OCI-LY7 (cell line): ENCODE measurements at regions not wholly inside any gene's neighbourhood (a gene's known extent, or its start where the extent isn't known, plus 50 kb on each side); places are given as distances from the start of the nearest gene placed in this dataset.

Experiments
- BruUV-seq: library from RNA; stranded (reverse); fragments of 400-500 nt; replicated peaks from 2 replicates; lab custom pipeline; 2021; lab: Mats Ljungman, UMichigan
- CTCF ChIA-PET: fragments of 300-600 bp; sonication (Branson Sonifier 250); formaldehyde crosslinking; loops from one replicate; lab custom pipeline; 2022; ENCODE audit warnings: antibody characterized with exemption; ENCODE audit not compliant: unreplicated experiment; lab: Charles Lee
- POLR2A ChIA-PET: fragments of 300-600 bp; sonication (Branson Sonifier 250); formaldehyde crosslinking; loops from one replicate; lab custom pipeline; 2022; ENCODE audit warnings: antibody characterized with exemption; lab: Charles Lee
- DNase-seq: peaks from one replicate; pipeline ENCODE4 v3.0.0-alpha.2; 2015; ENCODE audit warnings: low spot score
- H2AFZ ChIP-seq: fragments of 200-600 bp; sonication (generic), shearing (Covaris generic); 2 replicates; pipeline ENCODE4 v1.6.1; 2014; ENCODE audit warnings: mild to moderate bottlenecking, antibody characterized with exemption, low read length, moderate library complexity
- H3K27ac ChIP-seq: fragments of 200-600 bp; sonication (generic); 2 replicates; pipeline ENCODE4 v1.5.1; 2014; ENCODE audit warnings: mixed run types, low read depth, mild to moderate bottlenecking, moderate library complexity, low read length, inconsistent platforms; ENCODE audit not compliant: poor library complexity, severe bottlenecking
- H3K36me3 ChIP-seq: fragments of 200-600 bp; sonication (generic); 2 replicates; pipeline ENCODE4 v1.6.1; 2014; ENCODE audit warnings: mild to moderate bottlenecking, antibody characterized with exemption, low read length, moderate library complexity, mixed read lengths; ENCODE audit not compliant: insufficient read depth
- H3K4me1 ChIP-seq: fragments of 200-600 bp; sonication (generic); 2 replicates; pipeline ENCODE4 v1.5.1; 2014; ENCODE audit warnings: mild to moderate bottlenecking, low read length; ENCODE audit not compliant: insufficient read depth, poor library complexity, severe bottlenecking
- H3K4me2 ChIP-seq: fragments of 200-600 bp; sonication (generic); 2 replicates; pipeline ENCODE4 v1.6.1; 2014; ENCODE audit warnings: mild to moderate bottlenecking, low read length
- H3K4me3 ChIP-seq: fragments of 200-600 bp; sonication (generic); 2 replicates; pipeline ENCODE4 v1.5.1; 2014; ENCODE audit warnings: mild to moderate bottlenecking, low read depth, low read length; ENCODE audit not compliant: poor library complexity, severe bottlenecking
- H3K79me2 ChIP-seq: fragments of 200-600 bp; sonication (generic); 2 replicates; pipeline ENCODE4 v1.6.1; 2016; ENCODE audit warnings: low read depth, mild to moderate bottlenecking, low read length, moderate library complexity, mixed read lengths; ENCODE audit not compliant: insufficient read depth
- H3K9me2 ChIP-seq: fragments of 200-600 bp; sonication (generic); 2 replicates; pipeline ENCODE4 v1.6.1; 2016; ENCODE audit warnings: mild to moderate bottlenecking, low read length, mixed read lengths; ENCODE audit not compliant: insufficient read depth
- H3K9me3 ChIP-seq: fragments of 200-600 bp; sonication (generic); 2 replicates; pipeline ENCODE4 v1.6.1; 2014; ENCODE audit warnings: mild to moderate bottlenecking, mixed run types, low read length, mixed read lengths
- H4K20me1 ChIP-seq: fragments of 200-600 bp; sonication (generic); 2 replicates; pipeline ENCODE4 v1.6.1; 2014; ENCODE audit warnings: mild to moderate bottlenecking, antibody characterized with exemption, low read length, moderate library complexity, mixed read lengths; ENCODE audit not compliant: insufficient read depth
- CTCF ChIP-seq: fragments of 200-600 bp; sonication (generic); conservative IDR thresholded peaks from 2 replicates; pipeline ENCODE4 v1.5.1; 2014; ENCODE audit warnings: mild to moderate bottlenecking, antibody characterized with exemption, low read length, moderate library complexity, mixed read lengths
- EZH2phosphoT487 ChIP-seq: fragments of 200-600 bp; sonication (generic); IDR thresholded peaks from 2 replicates; pipeline ENCODE4 v1.6.1; 2018; ENCODE audit warnings: low read depth, borderline replicate concordance, mild to moderate bottlenecking, mixed run types, antibody characterized with exemption, low read length, moderate library complexity, mixed read lengths
- intact Hi-C: fragments of 100-400 bp; cut with micrococcal nuclease; formaldehyde crosslinking; loops from one replicate; pipeline ENCODE4 v1.10.0; 2022; ENCODE audit not compliant: unreplicated experiment

DNA sequence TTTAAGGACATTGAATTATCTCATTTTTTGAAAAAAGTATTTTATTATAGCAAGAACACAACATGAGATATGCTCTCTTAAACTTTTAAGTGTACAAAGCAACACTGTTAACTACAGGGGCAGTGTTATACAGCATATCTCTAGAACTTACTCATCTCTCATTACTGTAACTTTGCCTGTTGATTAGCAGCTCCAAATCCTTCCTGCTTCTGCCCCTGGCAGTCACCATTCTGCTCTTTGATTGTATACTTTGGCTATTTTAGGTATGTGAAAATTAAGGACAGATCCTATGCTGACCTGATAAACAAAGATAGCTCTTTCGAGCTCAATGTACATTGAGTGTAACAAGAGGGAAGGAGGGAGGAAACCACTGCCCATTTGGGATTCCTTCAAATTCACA, 1349.8 kb upstream of the GJE1 start:
- Histone ChIP-seq H3K9me2 (no peaks in the 10 kb centered on the region), H3K36me3 (no peaks in the 10 kb centered on the region), H3K4me3 (no peak overlapping the region), H3K4me2 (no peak overlapping the region), H2AFZ (no peak overlapping the region), H3K4me1 (no peaks in the 10 kb centered on the region), H3K79me2 (no peaks in the 10 kb centered on the region), H4K20me1 (no peaks in the 10 kb centered on the region), H3K27ac (no peak overlapping the region), H3K9me3 (no peaks in the 10 kb centered on the region)
- POLR2A ChIA-PET, result no interaction called here
- intact Hi-C loops, result no loop called here
- no peak for DNase-seq
- CTCF ChIA-PET, result no interaction called here
- no peak for TF ChIP-seq EZH2phosphoT487
- TF ChIP-seq CTCF, result no peak
- BruUV-seq, result no TSS peak

DNA sequence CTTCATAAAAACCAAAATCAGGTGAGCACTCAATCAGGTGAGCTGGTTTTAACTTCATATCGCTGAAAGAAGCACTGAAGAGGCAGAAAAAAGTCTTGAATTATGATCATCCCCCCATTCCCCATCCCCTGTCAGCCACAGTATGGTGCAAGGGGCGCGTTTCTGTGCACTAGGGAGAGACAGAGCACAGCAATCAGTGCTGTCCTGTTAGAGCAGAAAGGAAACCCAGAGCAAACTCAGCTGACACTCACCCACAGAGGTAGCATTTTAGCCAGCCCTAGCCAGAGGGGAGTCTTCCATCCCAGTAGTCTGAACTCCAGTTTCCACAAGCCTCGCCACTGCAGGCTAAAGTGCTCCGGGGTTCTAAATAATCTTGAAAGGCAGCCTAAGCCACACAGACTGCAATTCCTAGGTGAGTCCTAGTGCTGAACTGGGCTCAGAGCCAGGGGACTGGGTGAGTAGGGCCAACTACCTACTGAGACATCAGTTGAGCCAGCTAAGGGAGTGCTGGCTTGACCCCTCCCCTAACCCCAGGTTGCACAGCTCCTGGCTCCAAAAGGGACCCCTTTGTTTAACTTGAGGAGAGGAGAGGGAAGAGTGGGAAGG, 1352.6 kb upstream of the GJE1 start:
- Histone ChIP-seq H3K9me3 (no peaks in the 10 kb centered on the region), H3K9me2 (no peaks in the 10 kb centered on the region), H3K27ac (no peak overlapping the region), H3K4me1 (no peaks in the 10 kb centered on the region), H2AFZ (no peak overlapping the region), H3K79me2 (no peaks in the 10 kb centered on the region), H3K4me2 (no peak overlapping the region), H3K36me3 (no peaks in the 10 kb centered on the region), H4K20me1 (no peaks in the 10 kb centered on the region), H3K4me3 (no peak overlapping the region)
- TF ChIP-seq EZH2phosphoT487, result no peak
- no peak for TF ChIP-seq CTCF
- DNase-seq, result no peak
- ChIA-PET CTCF (no interaction called here), POLR2A (interaction anchor here (0.6 kb wide), 1 partner anchor 533 kb away, joined by 4 read pairs; no protein-coding TSS in a partner anchor)
- BruUV-seq, result no TSS peak
- intact Hi-C loops, result no loop called here

DNA sequence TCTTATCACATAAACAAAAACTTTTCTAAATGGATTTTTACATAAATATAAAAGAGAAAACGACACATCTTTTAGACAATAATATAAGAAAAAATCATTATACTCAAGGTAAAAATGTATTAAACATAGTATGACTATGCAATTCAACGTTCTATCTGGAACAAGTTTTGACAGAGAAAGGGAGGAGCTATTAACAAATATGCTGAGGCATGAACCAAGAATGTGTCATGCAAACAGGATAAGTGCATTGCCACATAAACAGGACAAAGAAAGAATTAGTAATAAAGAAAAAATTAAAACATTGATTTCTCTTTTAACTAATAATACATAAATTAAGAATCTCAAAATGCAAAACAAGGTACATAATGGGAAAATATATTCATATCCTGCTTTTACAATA, 1353.4 kb upstream of the GJE1 start:
- no peaks in the 10 kb centered on the region for H3K9me2 ChIP-seq
- H3K4me3 ChIP-seq, result no peak overlapping the region
- H3K9me3 ChIP-seq, result no peaks in the 10 kb centered on the region
- CTCF ChIA-PET, result no interaction called here
- no peak overlapping the region for H3K4me2 ChIP-seq
- intact Hi-C loops, result no loop called here
- TF ChIP-seq EZH2phosphoT487 (no peak), CTCF (no peak)
- H3K4me1 ChIP-seq, result no peaks in the 10 kb centered on the region
- no peak for DNase-seq
- POLR2A ChIA-PET, result interaction anchor here (0.6 to 0.7 kb wide), 2 partner anchors 16 to 532 kb away, joined by 3 to 4 read pairs; no protein-coding TSS in a partner anchor
- H3K27ac ChIP-seq, result no peak overlapping the region
- no peak overlapping the region for H2AFZ ChIP-seq
- H3K36me3 ChIP-seq, result no peaks in the 10 kb centered on the region
- BruUV-seq, result no TSS peak
- H4K20me1 ChIP-seq, result no peaks in the 10 kb centered on the region
- H3K79me2 ChIP-seq, result no peaks in the 10 kb centered on the region
